OCI-LY3 (cell line): ENCODE measurements at regions not wholly inside any gene's neighbourhood (a gene's known extent, or its start where the extent isn't known, plus 50 kb on each side); places are given as distances from the start of the nearest gene placed in this dataset.
A peak's percentile ranks its signal among the peaks of the same experiment; 100 is the strongest.

Experiments
- H2AFZ ChIP-seq: fragments of 200-600, 300-600 bp; shearing (Covaris generic); 2 replicates; pipeline ENCODE4 v1.6.0; 2014; ENCODE audit warnings: antibody characterized with exemption, low read depth, low read length
- H3K27ac ChIP-seq: fragments of 200-600, 300-600 bp; sonication (generic); 2 replicates; pipeline ENCODE4 v1.5.1; 2014; ENCODE audit warnings: mild to moderate bottlenecking, low read length, moderate library complexity, mixed read lengths
- H3K27me3 ChIP-seq: fragments of 200-600, 300-600 bp; sonication (generic); 2 replicates; pipeline ENCODE4 v1.6.1; 2014; ENCODE audit warnings: low read depth, low read length, mixed read lengths
- H3K36me3 ChIP-seq: fragments of 200-600, 300-600 bp; sonication (generic); replicated peaks from 2 replicates; pipeline ENCODE3; 2014; ENCODE audit warnings: low read depth, low read length, mixed read lengths
- H3K4me1 ChIP-seq: fragments of 300-600, 200-600 bp; sonication (generic); 2 replicates; pipeline ENCODE4 v1.6.1; 2014; ENCODE audit warnings: low read length, mixed read lengths
- H3K4me2 ChIP-seq: fragments of 200-600, 300-600 bp; sonication (generic); 2 replicates; pipeline ENCODE4 v1.6.1; 2014; ENCODE audit warnings: low read length, mixed read lengths
- H3K4me3 ChIP-seq: fragments of 300-600, 200-600 bp; sonication (generic); 2 replicates; pipeline ENCODE4 v1.5.1; 2014; ENCODE audit warnings: antibody characterized with exemption, mild to moderate bottlenecking, low read length, moderate library complexity
- H3K79me2 ChIP-seq: fragments of 300-600, 200-600 bp; shearing (Covaris generic); 2 replicates; pipeline ENCODE4 v1.6.1; 2014; ENCODE audit warnings: mild to moderate bottlenecking, low read length, mixed read lengths
- H3K9ac ChIP-seq: fragments of 300-600, 200-600 bp; shearing (Covaris generic); 2 replicates; pipeline ENCODE4 v1.6.0; 2014; ENCODE audit warnings: mild to moderate bottlenecking, low read length, moderate library complexity
- H3K9me3 ChIP-seq: fragments of 200-600, 300-600 bp; shearing (Covaris generic); 2 replicates; pipeline ENCODE4 v1.6.1; 2014; ENCODE audit warnings: low read length, mixed read lengths; ENCODE audit not compliant: insufficient read depth
- H4K20me1 ChIP-seq: fragments of 200-600, 300-600 bp; sonication (generic); 2 replicates; pipeline ENCODE4 v1.6.1; 2016; ENCODE audit warnings: low read length, mixed read lengths; ENCODE audit not compliant: insufficient read depth
- CTCF ChIP-seq: fragments of 200-600, 300-600 bp; sonication (generic); IDR thresholded peaks from 2 replicates; pipeline ENCODE4 v1.5.1; 2014; ENCODE audit warnings: antibody characterized with exemption, low read length, low read depth
- EZH2phosphoT487 ChIP-seq: fragments of 200-600 bp; shearing (Covaris generic); IDR thresholded peaks from 2 replicates; pipeline ENCODE4 v1.6.1; 2018; ENCODE audit warnings: antibody characterized with exemption, mixed run types, low read depth

DNA sequence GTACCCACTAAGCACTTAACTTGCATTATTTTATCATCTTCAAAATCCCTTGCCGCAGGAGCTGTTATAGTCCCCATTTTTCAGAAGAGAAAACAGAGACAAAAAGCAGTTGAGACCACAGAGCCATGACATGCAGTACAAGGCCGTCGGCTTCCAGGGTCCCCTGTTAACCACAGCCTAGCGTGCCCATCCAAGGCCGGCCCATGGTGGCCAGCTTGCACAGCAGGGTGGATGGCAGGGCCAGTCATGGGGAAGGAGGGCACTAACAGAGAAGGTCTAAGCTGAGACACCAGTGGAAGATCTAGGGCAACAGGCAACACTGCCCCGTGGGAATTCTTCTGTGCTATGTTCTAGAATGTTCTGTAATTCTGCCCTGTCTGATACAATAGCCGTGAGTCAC, 192.6 kb upstream of the ID2 start:
- Histone ChIP-seq H3K27ac (peak overlapping the region; percentile 95), H3K79me2 (peaks cover 20% of the 10 kb centered on the region), H4K20me1 (no peaks in the 10 kb centered on the region), H3K9me3 (no peaks in the 10 kb centered on the region), H3K4me1 (peaks cover 87% of the 10 kb centered on the region), H2AFZ (no peak overlapping the region), H3K36me3 (no peaks in the 10 kb centered on the region), H3K27me3 (no peaks in the 10 kb centered on the region), H3K4me2 (peak overlapping the region; percentile 96), H3K9ac (peak overlapping the region; percentile 95), H3K4me3 (peak overlapping the region; percentile 71)
- no peak for TF ChIP-seq CTCF
- TF ChIP-seq EZH2phosphoT487, result no peak

GRCh38 chr2:8489751-8490150, 192.1 kb upstream of the ID2 start:
- H3K27me3 ChIP-seq, result no peaks in the 10 kb centered on the region
- H4K20me1 ChIP-seq, result no peaks in the 10 kb centered on the region
- H3K4me2 ChIP-seq, result 0 out of 2 replicates have a peak overlapping the region, but pooled peaks have one; percentile 96
- H3K9me3 ChIP-seq, result no peaks in the 10 kb centered on the region
- H3K4me1 ChIP-seq, result peaks cover 87% of the 10 kb centered on the region
- peak overlapping the region; percentile 95; the same call in 1 of the 2 replicates for H3K9ac ChIP-seq
- H3K27ac ChIP-seq, result peak overlapping the region; percentile 95
- no peaks in the 10 kb centered on the region for H3K36me3 ChIP-seq
- no peak for TF ChIP-seq CTCF
- no peak for TF ChIP-seq EZH2phosphoT487
- no peak overlapping the region for H2AFZ ChIP-seq
- peaks cover 20% of the 10 kb centered on the region for H3K79me2 ChIP-seq
- H3K4me3 ChIP-seq, result no peak overlapping the region

GRCh38 chr2:8490166-8490721, 191.6 kb upstream of the ID2 start:
- H3K4me1 ChIP-seq, result peaks cover 87% of the 10 kb centered on the region
- no peaks in the 10 kb centered on the region for H4K20me1 ChIP-seq
- H3K27me3 ChIP-seq, result no peaks in the 10 kb centered on the region
- peak overlapping the region; percentile 46 for H3K4me2 ChIP-seq
- peak overlapping the region; percentile 33 for H3K27ac ChIP-seq
- H3K36me3 ChIP-seq, result no peaks in the 10 kb centered on the region
- H3K4me3 ChIP-seq, result no peak overlapping the region
- peak overlapping the region; percentile 37 for H3K9ac ChIP-seq
- H3K79me2 ChIP-seq, result peaks cover 20% of the 10 kb centered on the region
- TF ChIP-seq CTCF (no peak), EZH2phosphoT487 (no peak)
- no peaks in the 10 kb centered on the region for H3K9me3 ChIP-seq
- no peak overlapping the region for H2AFZ ChIP-seq

DNA sequence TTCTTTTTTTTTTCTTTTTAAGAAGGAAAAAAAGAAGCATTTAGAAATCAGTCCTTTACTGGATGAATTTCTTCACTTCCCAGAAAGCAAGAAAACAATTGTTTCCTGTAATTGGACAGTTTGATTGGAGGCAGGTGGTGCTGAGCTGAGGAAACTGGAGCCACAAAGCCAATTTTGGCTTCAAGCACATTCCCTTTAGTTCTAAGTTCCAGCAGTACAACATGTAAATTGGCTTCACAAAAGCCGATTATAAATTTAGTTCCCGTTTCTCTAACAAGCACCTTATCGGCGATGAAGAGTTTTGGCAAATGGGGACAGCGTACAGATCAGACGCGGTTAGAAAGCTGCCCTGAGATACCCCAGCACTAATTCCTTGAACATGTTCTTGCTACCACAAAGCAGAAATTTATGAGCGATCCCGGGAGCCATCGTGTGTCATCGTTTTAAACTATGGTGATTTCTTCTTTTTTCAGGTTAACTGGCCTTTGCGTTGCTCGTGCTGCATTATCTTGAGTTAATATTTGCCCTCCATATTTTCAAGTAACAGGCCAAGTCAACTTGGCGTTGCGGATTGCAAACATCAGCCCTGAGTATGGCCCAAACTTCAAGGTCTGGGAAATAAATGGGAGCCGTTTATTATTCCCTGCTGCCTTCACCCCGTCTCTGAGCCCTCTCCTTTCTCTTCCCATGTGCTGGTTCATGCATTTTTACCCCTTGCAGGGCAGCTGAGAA, 190.4 kb upstream of the ID2 start:
- Histone ChIP-seq H3K4me3 (peak overlapping the region; percentile 18), H3K27me3 (no peaks in the 10 kb centered on the region), H3K36me3 (no peaks in the 10 kb centered on the region), H2AFZ (peak overlapping the region; percentile 22; the same call in 1 of the 2 replicates), H4K20me1 (no peaks in the 10 kb centered on the region), H3K4me1 (peaks cover 85% of the 10 kb centered on the region), H3K9me3 (no peaks in the 10 kb centered on the region), H3K79me2 (peaks cover 17% of the 10 kb centered on the region), H3K4me2 (peak overlapping the region; percentile 46), H3K9ac (peak overlapping the region; percentile 37; the same call in 1 of the 2 replicates), H3K27ac (peak overlapping the region; percentile 33)
- TF ChIP-seq CTCF (no peak), EZH2phosphoT487 (no peak)
